ENCODE measurements at regions not wholly inside any gene's neighbourhood (a gene's known extent, or its start where the extent isn't known, plus 50 kb on each side); places are given as distances from the start of the nearest gene placed in this dataset.

GRCh38 chr5:6915574-6915973 is 202.3 kb downstream of the TENT4A start:
- 79% methylated on average over 3 of the region's 3 CpGs for WGBS (ENCODE audit: low lambda C conversion rate, missing lambda C conversion rate)
- Histone ChIP-seq H2AFZ (no peak overlapping the region), H3K4me1 (ENCODE audit: insufficient read depth) (no peaks in the 10 kb centered on the region), H3K79me2 (no peaks in the 10 kb centered on the region), H3K36me3 (replicated peaks; ENCODE audit: insufficient read depth, low read depth) (no peaks in the 10 kb centered on the region), H4K20me1 (ENCODE audit: insufficient read depth, poor library complexity, severe bottlenecking) (no peaks in the 10 kb centered on the region), H3K27me3 (no peaks in the 10 kb centered on the region), H3K9me3 (ENCODE audit: low read depth) (no peaks in the 10 kb centered on the region), H3K4me2 (no peak overlapping the region), H3K4me3 (no peak overlapping the region), H3K27ac (no peak overlapping the region), H3K9me2 (replicated peaks; ENCODE audit: insufficient read depth) (no peaks in the 10 kb centered on the region)
- TF ChIP-seq CTCF (IDR thresholded peaks at IDR 0.05; ENCODE audit: poor library complexity) (no peak), EZH2 (IDR thresholded peaks at IDR 0.05; ENCODE audit: borderline replicate concordance) (no peak), EZH2phosphoT487 (IDR thresholded peaks at IDR 0.05; ENCODE audit: low read depth, severe bottlenecking, unreplicated experiment) (no peak)
- DNase-seq (ENCODE audit: low spot score) = no peak

DNA sequence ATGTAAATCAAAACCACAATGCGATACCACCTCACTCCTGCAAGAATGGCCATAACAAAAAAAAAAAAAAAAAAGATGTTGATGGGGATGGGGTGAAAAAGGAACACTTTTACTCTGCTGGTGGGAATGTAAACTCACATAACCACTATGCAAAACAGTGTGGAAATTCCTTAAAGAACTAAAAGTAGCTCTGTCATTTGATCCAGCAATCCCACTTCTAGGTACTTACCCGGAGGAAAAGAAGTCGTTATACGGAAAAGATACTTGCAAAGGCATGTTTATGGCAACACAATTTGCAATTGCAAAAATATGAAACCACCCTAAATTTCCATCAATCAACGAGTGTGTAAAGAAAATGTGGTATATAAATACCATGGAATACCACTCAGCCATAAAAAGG is 205.0 kb downstream of the TENT4A start:
- 84% methylated on average over 5 of the region's 5 CpGs for WGBS (ENCODE audit: low lambda C conversion rate, missing lambda C conversion rate)
- no peak overlapping the region for H2AFZ ChIP-seq

GRCh38 chr5:6920628-6921256 is 207.5 kb downstream of the TENT4A start:
- H3K4me2 ChIP-seq = no peak overlapping the region
- no peaks in the 10 kb centered on the region for H3K79me2 ChIP-seq
- H3K9me3 ChIP-seq (ENCODE audit: low read depth) = no peaks in the 10 kb centered on the region
- no peak overlapping the region for H3K4me3 ChIP-seq
- DNase-seq (ENCODE audit: low spot score) = no peak
- TF ChIP-seq EZH2 (IDR thresholded peaks at IDR 0.05; ENCODE audit: borderline replicate concordance) = no peak
- TF ChIP-seq EZH2phosphoT487 (IDR thresholded peaks at IDR 0.05; ENCODE audit: low read depth, severe bottlenecking, unreplicated experiment) = no peak
- TF ChIP-seq CTCF (IDR thresholded peaks at IDR 0.05; ENCODE audit: poor library complexity) = no peak
- H3K9me2 ChIP-seq (replicated peaks; ENCODE audit: insufficient read depth) = no peaks in the 10 kb centered on the region
- no peaks in the 10 kb centered on the region for H3K4me1 ChIP-seq (ENCODE audit: insufficient read depth)
- no peaks in the 10 kb centered on the region for H3K36me3 ChIP-seq (replicated peaks; ENCODE audit: insufficient read depth, low read depth)
- no peak overlapping the region for H2AFZ ChIP-seq
- no peaks in the 10 kb centered on the region for H3K27me3 ChIP-seq
- no peak overlapping the region for H3K27ac ChIP-seq
- H4K20me1 ChIP-seq (ENCODE audit: insufficient read depth, poor library complexity, severe bottlenecking) = no peaks in the 10 kb centered on the region
- 83% methylated on average over 6 of the region's 6 CpGs for WGBS (ENCODE audit: low lambda C conversion rate, missing lambda C conversion rate)

More for the DNA sequence above, 205.0 kb downstream of the TENT4A start:
- no peak for DNase-seq (ENCODE audit: low spot score)
- H3K36me3 ChIP-seq (replicated peaks; ENCODE audit: insufficient read depth, low read depth) = no peaks in the 10 kb centered on the region
- H3K9me3 ChIP-seq (ENCODE audit: low read depth) = no peaks in the 10 kb centered on the region
- H3K79me2 ChIP-seq = no peaks in the 10 kb centered on the region
- H4K20me1 ChIP-seq (ENCODE audit: insufficient read depth, poor library complexity, severe bottlenecking) = no peaks in the 10 kb centered on the region
- no peaks in the 10 kb centered on the region for H3K27me3 ChIP-seq
- no peak overlapping the region for H3K27ac ChIP-seq
- no peak overlapping the region for H3K4me3 ChIP-seq
- no peaks in the 10 kb centered on the region for H3K9me2 ChIP-seq (replicated peaks; ENCODE audit: insufficient read depth)
- H3K4me1 ChIP-seq (ENCODE audit: insufficient read depth) = no peaks in the 10 kb centered on the region
- TF ChIP-seq EZH2 (IDR thresholded peaks at IDR 0.05; ENCODE audit: borderline replicate concordance) (no peak), CTCF (IDR thresholded peaks at IDR 0.05; ENCODE audit: poor library complexity) (no peak), EZH2phosphoT487 (IDR thresholded peaks at IDR 0.05; ENCODE audit: low read depth, severe bottlenecking, unreplicated experiment) (no peak)
- no peak overlapping the region for H3K4me2 ChIP-seq
